ENCODE measurements at regions not wholly inside any gene's neighbourhood (a gene's known extent, or its start where the extent isn't known, plus 50 kb on each side); places are given as distances from the start of the nearest gene placed in this dataset.
A peak's percentile ranks its signal among the peaks of the same experiment; 100 is the strongest.

- no peak for TF ChIP-seq CTCF (IDR thresholded peaks at IDR 0.05; ENCODE audit: insufficient read depth, low read depth, low read length)
- no peak for DNase-seq (ENCODE audit: low read depth)
- H3K4me3 ChIP-seq (ENCODE audit: low read depth, low read length), result no peak overlapping the region
These were observed 74.8 kb downstream of the CBLL2 start for GRCh38 chrX:22347491-22347890.

DNA sequence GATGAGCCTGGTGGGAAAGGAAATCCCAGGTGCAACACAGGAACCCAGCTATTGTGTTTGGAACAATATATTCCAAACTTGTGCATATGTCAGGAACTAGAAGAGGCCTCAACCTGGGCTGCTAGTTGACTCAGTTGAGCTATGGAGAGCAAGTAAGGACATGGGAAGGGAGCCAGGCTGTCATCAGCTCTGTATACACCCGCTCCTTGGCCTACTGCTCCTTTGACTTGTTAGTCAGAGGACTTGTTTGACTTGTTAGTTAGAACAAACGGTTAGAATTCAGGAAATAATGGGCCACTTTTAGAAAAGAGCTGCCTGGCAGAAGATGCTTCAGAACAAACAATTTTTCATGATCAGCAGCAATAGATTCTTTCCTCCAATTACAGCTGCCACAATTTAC lies 76.4 kb downstream of the CBLL2 start:
- H3K4me3 ChIP-seq (ENCODE audit: low read depth, low read length), result no peak overlapping the region
- DNase-seq (ENCODE audit: low read depth), result no peak
- no peak for TF ChIP-seq CTCF (IDR thresholded peaks at IDR 0.05; ENCODE audit: insufficient read depth, low read depth, low read length)

DNA sequence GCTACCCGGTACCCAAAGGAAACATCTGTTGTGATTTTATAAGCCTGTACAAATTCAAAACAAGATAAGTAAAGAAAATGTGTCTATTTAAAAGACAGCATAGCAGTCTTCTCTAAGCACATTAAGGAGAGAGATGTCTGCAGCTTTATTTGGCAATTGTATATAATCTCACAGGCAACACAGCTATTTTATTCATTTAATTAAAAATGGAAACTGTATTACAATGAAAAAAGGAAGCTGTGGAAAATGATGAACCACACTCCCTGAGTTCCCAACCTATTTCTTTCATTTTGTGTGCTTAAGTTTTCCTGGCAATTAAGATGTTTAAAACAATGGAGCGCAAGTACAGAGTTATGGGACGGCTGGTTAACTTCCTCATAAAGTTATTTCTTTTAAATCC lies 78.4 kb downstream of the CBLL2 start:
- TF ChIP-seq CTCF (IDR thresholded peaks at IDR 0.05; ENCODE audit: insufficient read depth, low read depth, low read length), result no peak
- no peak overlapping the region for H3K4me3 ChIP-seq (ENCODE audit: low read depth, low read length)
- no peak for DNase-seq (ENCODE audit: low read depth)

DNA sequence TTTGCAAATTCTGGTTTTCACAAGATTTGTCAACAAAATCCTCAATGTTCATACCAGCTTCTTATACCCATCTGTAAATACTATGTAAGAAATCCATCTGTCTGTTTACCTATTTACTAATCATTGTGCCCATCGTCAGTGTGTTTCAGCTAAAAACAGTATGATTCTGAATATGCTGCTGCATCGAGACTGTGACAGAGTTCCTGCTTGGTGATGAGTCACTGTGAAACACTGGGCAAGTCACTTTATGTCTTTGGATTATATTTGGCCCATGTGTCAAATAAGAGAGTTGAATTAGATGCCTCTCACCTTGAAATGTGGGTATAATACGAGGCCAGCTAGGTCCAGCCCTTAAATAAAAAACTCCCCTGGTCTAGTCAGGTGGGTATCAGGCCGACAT lies 79.3 kb downstream of the CBLL2 start:
- TF ChIP-seq CTCF (IDR thresholded peaks at IDR 0.05; ENCODE audit: insufficient read depth, low read depth, low read length), result no peak
- no peak overlapping the region for H3K4me3 ChIP-seq (ENCODE audit: low read depth, low read length)
- DNase-seq (ENCODE audit: low read depth), result no peak

DNA sequence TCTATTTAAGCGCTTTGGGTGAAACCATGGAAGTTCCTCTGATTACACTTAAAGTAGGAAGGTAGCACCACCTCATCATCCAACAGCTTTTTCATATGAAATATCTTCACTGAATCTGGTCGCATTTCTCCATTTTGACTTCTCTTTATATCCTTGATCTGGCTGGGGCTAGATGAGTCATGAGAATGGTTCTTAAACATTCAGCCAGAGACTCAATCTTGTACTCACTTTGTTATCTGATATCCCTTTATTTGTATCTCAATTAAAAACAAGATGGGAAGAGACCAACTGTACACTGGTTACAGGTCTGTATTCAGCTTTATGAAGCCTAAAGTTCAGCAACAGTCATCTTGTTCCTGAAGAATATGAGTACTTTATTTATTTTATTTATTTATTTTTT lies 84.9 kb downstream of the CBLL2 start:
- no peak for TF ChIP-seq CTCF (IDR thresholded peaks at IDR 0.05; ENCODE audit: insufficient read depth, low read depth, low read length)
- DNase-seq (ENCODE audit: low read depth), result no peak

DNA sequence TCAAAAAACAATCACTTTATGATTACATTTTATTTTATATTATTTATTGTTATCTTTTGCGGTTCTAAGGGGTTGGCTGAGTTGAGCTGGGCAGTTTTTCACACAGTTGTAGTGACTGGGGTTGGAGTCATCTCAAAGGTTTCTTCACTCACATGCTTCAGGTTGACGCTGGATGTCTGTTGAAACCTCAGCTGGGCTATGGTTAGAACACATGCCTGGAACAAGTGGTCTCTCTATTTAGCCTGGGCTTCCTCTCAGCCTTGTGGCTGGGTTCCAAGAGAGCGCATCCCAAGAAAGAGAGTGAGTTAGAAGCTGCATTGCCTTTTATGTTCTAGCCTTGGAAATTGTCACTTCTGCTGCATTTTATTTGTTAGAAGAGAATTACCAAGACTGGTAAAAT lies 87.4 kb downstream of the CBLL2 start:
- DNase-seq (ENCODE audit: low read depth), result no peak
- H3K4me3 ChIP-seq (ENCODE audit: low read depth, low read length), result no peak overlapping the region
- no peak for TF ChIP-seq CTCF (IDR thresholded peaks at IDR 0.05; ENCODE audit: insufficient read depth, low read depth, low read length)

More for the DNA sequence above, 84.9 kb downstream of the CBLL2 start:
- no peak overlapping the region for H3K4me3 ChIP-seq (ENCODE audit: low read depth, low read length)

DNA sequence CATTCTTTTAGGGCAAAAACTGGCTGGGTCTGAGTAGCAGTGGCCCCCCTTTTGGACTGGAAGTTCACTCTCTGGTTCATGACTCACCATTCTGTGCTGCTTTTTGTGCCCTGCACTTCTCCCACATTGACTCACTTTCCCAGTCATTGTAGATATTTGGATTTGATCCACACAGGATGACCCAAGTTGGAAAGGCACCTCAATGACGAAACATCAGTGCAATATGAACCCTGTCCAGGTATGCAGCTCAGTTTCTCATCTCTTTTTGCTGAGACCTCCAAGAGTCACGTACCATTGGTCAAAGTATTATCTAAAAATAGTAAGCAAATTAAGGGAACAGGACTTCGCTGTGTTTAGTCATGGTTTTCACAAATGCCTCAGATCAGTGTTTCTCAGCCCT lies 92.7 kb downstream of the CBLL2 start:
- no peak for TF ChIP-seq CTCF (IDR thresholded peaks at IDR 0.05; ENCODE audit: insufficient read depth, low read depth, low read length)
- DNase-seq (ENCODE audit: low read depth), result peak; percentile 26
- no peak overlapping the region for H3K4me3 ChIP-seq (ENCODE audit: low read depth, low read length)
